SK-N-MC (cell line): ENCODE measurements at regions not wholly inside any gene's neighbourhood (a gene's known extent, or its start where the extent isn't known, plus 50 kb on each side); places are given as distances from the start of the nearest gene placed in this dataset.

Source experiments
- EZH2 ChIP-seq: fragments of 200-600 bp; sonication (generic); IDR thresholded peaks from one replicate; pipeline ENCODE4 v1.6.1; 2017; ENCODE audit warnings: antibody characterized with exemption
- POLR2AphosphoS5 ChIP-seq: IDR thresholded peaks from 2 replicates; pipeline ENCODE4 v1.6.1; 2012; ENCODE audit warnings: mild to moderate bottlenecking, low read depth, low read length, borderline replicate concordance

DNA sequence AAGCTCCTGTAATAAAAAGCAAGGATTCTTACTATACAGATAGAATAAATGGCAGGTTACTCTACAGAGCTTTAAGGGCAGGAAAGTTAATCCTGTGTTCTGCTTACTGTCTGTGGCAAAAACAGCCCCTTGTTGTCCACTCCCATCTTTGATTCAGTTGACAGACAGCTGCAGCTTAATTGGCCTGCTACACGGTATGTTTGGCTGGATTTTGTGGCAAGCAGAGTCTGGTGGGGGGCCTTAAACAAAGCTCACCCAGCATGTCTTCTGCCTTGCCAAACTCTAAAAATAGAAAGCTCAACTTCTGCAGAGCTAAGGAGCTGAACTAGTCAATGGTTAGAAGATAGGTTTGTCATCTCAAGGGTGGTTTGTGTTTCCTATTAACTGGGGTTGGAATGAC lies 407.2 kb downstream of the HLX start:
- TF ChIP-seq EZH2 (no peak), POLR2AphosphoS5 (no peak)
